HEK293T (cell line): ENCODE measurements at regions not wholly inside any gene's neighbourhood (a gene's known extent, or its start where the extent isn't known, plus 50 kb on each side); places are given as distances from the start of the nearest gene placed in this dataset.
"Not testable (repeated sequence)": the region's sequence is repeated elsewhere in the genome, so short reads cannot be mapped to it uniquely, and the experiment has no call there.

Experiments used
- CTCF ChIA-PET: fragments of 350-600 bp; formaldehyde crosslinking; extraction: SDS; loops from one replicate; lab custom pipeline; 2021; ENCODE audit warnings: antibody characterized with exemption, inconsistent platforms; lab: Yijun Ruan, JAX
- POLR2A ChIA-PET: fragments of 350-600 bp; formaldehyde crosslinking; extraction: SDS; loops from one replicate; lab custom pipeline; 2020; ENCODE audit warnings: antibody characterized with exemption, inconsistent platforms; lab: Yijun Ruan, JAX
- DNase-seq: peaks from one replicate; pipeline ENCODE4 v3.0.0; 2012; ENCODE audit warnings: mixed read lengths; ENCODE audit errors: extremely low spot score
- ARNT ChIP-seq: fragments of 450-650 bp; IDR thresholded peaks from 2 replicates; pipeline ENCODE4 v1.6.1; 2017; ENCODE audit warnings: mild to moderate bottlenecking
- BHLHE40 ChIP-seq: fragments of 450-650 bp; IDR thresholded peaks from 2 replicates; pipeline ENCODE4 v1.6.1; 2016; ENCODE audit warnings: mild to moderate bottlenecking, moderate library complexity, borderline replicate concordance
- CTBP1 ChIP-seq: fragments of 450-650 bp; IDR thresholded peaks from 2 replicates; pipeline ENCODE4 v1.6.1; 2016; ENCODE audit warnings: borderline replicate concordance
- ELF4 ChIP-seq: fragments of 450-650 bp; IDR thresholded peaks from 2 replicates; pipeline ENCODE4 v1.6.1; 2017; ENCODE audit warnings: antibody characterized with exemption
- FOXA1 ChIP-seq: fragments of 450-650 bp; IDR thresholded peaks from 2 replicates; pipeline ENCODE4 v1.6.1; 2016; ENCODE audit warnings: mild to moderate bottlenecking
- FOXK2 ChIP-seq: fragments of 450-650 bp; IDR thresholded peaks from 2 replicates; pipeline ENCODE4 v1.6.1; 2016; ENCODE audit warnings: mild to moderate bottlenecking
- FOXM1 ChIP-seq: fragments of 450-650 bp; IDR thresholded peaks from 2 replicates; pipeline ENCODE4 v1.6.1; 2017; ENCODE audit warnings: mild to moderate bottlenecking, borderline replicate concordance
- HDGF ChIP-seq: fragments of 450-650 bp; IDR thresholded peaks from 2 replicates; pipeline ENCODE4 v1.6.1; 2017; ENCODE audit warnings: antibody characterized with exemption, borderline replicate concordance
- L3MBTL2 ChIP-seq: fragments of 450-650 bp; conservative IDR thresholded peaks from 2 replicates; pipeline ENCODE4 v1.6.1; 2016; ENCODE audit warnings: mild to moderate bottlenecking
- LEF1 ChIP-seq: fragments of 450-650 bp; IDR thresholded peaks from 2 replicates; pipeline ENCODE4 v1.6.1; 2017; ENCODE audit warnings: mild to moderate bottlenecking, borderline replicate concordance
- NFRKB ChIP-seq: fragments of 450-650 bp; IDR thresholded peaks from 2 replicates; pipeline ENCODE4 v1.6.1; 2016; ENCODE audit warnings: mild to moderate bottlenecking, moderate library complexity
- SP1 ChIP-seq: fragments of 450-650 bp; IDR thresholded peaks from 2 replicates; pipeline ENCODE4 v1.6.1; 2017
- SUZ12 ChIP-seq: fragments of 450-650 bp; IDR thresholded peaks from 2 replicates; pipeline ENCODE4 v1.6.1; 2016; ENCODE audit warnings: mild to moderate bottlenecking
- TARDBP ChIP-seq: fragments of 450-650 bp; IDR thresholded peaks from 2 replicates; pipeline ENCODE4 v1.6.1; 2016
- ZNF384 ChIP-seq: fragments of 450-650 bp; IDR thresholded peaks from 2 replicates; pipeline ENCODE4 v1.6.1; 2016
- TF ChIP-seq, protein P1 (sequence below): fragments of 450-650 bp; IDR thresholded peaks from 2 replicates; pipeline ENCODE4 v1.6.1; 2016

DNA sequence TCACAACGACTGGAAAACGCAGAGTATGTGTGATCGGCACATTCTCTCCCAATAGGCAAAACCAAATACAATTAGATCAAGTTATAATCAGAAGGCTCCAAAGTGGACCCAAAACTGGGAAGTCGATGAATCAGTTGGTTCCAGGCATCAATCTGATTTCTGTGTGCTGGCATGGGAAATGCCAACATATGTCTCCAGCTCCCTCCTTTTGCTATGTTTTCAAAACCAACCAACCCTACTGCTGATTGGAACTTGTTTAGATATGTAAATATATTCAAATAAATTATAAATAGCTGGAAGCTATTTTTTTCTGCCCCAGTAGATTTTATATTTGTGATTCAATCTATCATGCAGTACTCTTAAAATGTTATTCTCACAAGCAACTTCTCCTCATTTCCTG, 284.2 kb downstream of the HS3ST3B1 start:
- no peak for TF ChIP-seq NFRKB
- no peak for TF ChIP-seq BHLHE40
- TF ChIP-seq TARDBP = no peak
- no peak for TF ChIP-seq L3MBTL2
- no peak for TF ChIP-seq ARNT
- no peak for TF ChIP-seq FOXA1
- DNase-seq = no peak
- CTCF ChIA-PET = no interaction called here
- POLR2A ChIA-PET = no interaction called here

DNA sequence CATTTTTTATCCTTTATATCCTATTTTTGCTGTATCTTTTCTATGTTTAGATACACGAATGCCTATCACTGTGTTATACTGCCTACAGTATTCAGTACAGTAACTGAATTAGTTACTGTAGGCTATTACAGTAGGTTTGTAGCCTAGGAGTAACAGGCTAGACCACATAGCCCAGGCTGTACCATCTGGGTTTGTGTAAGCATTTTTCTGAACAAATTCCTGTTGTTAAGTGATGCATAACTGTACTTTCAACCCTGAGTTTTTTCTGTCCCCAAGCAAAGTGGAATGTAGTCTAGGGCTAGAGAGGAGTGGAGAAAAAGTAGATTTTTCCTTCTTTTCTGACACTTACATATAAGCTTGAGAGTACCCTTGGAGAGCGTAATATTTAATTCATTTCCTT, 282.1 kb downstream of the HS3ST3B1 start:
- DNase-seq = no peak
- CTCF ChIA-PET = no interaction called here
- TF ChIP-seq CTBP1 = no peak
- no peak for TF ChIP-seq ZNF384
- TF ChIP-seq SP1 = no peak
- TF ChIP-seq FOXA1 = no peak
- TF ChIP-seq FOXM1 = no peak
- no peak for TF ChIP-seq LEF1
- no peak for TF ChIP-seq L3MBTL2
- no peak for TF ChIP-seq FOXK2
- TF ChIP-seq, protein P1, sequence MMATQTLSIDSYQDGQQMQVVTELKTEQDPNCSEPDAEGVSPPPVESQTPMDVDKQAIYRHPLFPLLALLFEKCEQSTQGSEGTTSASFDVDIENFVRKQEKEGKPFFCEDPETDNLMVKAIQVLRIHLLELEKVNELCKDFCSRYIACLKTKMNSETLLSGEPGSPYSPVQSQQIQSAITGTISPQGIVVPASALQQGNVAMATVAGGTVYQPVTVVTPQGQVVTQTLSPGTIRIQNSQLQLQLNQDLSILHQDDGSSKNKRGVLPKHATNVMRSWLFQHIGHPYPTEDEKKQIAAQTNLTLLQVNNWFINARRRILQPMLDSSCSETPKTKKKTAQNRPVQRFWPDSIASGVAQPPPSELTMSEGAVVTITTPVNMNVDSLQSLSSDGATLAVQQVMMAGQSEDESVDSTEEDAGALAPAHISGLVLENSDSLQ = no peak
- no peak for TF ChIP-seq SUZ12
- TF ChIP-seq ARNT = no peak
- TF ChIP-seq BHLHE40 = no peak
- TF ChIP-seq HDGF = no peak
- no peak for TF ChIP-seq TARDBP
- no peak for TF ChIP-seq ELF4
- TF ChIP-seq NFRKB = no peak
- POLR2A ChIA-PET = no interaction called here

DNA sequence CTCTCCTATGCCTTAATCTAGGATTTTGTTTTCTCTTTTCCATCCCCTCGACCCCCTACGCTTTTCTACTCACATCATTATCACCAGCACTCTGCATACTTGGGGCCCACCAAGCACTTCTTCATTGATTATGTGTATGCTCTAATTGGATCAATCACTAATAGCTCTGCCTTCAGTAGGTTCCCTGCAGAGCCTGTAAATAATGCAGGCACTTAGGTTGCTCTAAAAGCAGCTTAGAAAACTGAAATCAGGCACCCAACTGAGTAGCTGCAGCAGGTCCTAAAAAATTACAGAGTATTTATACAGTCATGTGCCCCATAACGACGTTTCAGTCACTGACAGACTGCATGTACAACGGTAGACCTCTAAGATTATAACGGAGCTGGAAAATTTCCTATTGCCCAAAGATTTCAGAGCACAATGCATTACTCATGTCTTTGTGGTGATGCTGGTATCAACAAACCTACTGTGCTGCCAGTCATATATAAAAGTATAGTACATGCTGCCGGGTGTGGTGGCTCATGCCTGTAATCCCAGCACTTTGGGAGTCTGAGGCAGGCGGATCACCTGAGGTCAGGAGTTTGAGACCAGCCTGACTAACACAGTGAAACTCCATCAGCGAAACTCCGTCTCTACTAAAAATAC, 280.4 kb downstream of the HS3ST3B1 start:
- no peak for DNase-seq
- CTCF ChIA-PET = no interaction called here
- POLR2A ChIA-PET = no interaction called here
- no peak for TF ChIP-seq CTBP1

DNA sequence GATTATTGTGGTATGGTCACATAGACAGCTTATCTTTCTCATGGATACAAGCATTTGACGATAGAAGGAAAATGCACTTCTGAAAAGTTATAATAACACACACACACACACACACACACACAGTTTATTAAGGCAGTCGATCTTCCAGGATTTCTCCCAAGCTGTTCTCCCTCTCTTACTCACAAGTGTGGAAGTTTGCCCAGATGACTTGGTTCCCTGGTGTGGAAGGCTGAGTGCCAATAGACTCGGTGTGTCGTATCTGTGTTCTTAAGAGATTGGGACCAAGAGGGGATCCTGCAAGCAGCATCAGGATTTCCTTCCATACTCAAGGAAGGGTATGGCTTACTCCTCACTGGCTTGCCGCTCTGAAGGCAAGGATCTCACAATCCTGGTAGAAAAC, 279.6 kb downstream of the HS3ST3B1 start:
- POLR2A ChIA-PET = interaction anchor here (0.7 kb wide), 1 partner anchor 254 kb away, joined by 3 read pairs; no protein-coding TSS in a partner anchor
- CTCF ChIA-PET = no interaction called here

DNA sequence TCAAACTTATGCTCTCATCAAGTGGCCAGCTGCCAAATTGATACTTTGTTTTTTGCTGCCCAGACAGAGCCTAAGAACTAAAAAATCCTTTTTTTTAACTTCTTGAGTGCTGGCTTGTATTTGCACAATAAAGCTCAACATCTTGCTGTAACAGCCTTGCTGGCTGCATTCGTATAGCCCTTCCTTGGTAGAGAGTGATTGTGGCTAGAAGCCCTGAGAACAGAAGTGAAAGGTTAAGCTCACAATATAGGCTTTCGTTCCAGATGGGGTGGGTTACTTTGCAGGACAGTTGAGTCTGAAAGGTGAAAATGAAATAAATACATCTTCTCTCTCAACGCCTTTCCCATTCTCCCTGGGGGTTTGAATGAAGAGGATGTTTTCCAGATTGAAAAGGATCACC, 278.8 kb downstream of the HS3ST3B1 start:
- POLR2A ChIA-PET = interaction anchor here (0.7 kb wide), 1 partner anchor 255 kb away, joined by 3 read pairs; no protein-coding TSS in a partner anchor
- DNase-seq = no peak
- no peak for TF ChIP-seq ZNF384
- no peak for TF ChIP-seq L3MBTL2
- TF ChIP-seq LEF1 = no peak
- no peak for TF ChIP-seq FOXK2
- TF ChIP-seq CTBP1 = no peak
- CTCF ChIA-PET = no interaction called here

More for the DNA sequence above, 279.6 kb downstream of the HS3ST3B1 start:
- DNase-seq = no peak
- TF ChIP-seq FOXA1 (no peak), L3MBTL2 (no peak), ARNT (no peak), BHLHE40 (no peak), ELF4 (no peak), FOXK2 (no peak), ZNF384 (no peak), CTBP1 (no peak), HDGF (no peak), SP1 (no peak), LEF1 (no peak), FOXM1 (no peak), TARDBP (no peak)
- TF ChIP-seq, protein P1 = no peak

DNA sequence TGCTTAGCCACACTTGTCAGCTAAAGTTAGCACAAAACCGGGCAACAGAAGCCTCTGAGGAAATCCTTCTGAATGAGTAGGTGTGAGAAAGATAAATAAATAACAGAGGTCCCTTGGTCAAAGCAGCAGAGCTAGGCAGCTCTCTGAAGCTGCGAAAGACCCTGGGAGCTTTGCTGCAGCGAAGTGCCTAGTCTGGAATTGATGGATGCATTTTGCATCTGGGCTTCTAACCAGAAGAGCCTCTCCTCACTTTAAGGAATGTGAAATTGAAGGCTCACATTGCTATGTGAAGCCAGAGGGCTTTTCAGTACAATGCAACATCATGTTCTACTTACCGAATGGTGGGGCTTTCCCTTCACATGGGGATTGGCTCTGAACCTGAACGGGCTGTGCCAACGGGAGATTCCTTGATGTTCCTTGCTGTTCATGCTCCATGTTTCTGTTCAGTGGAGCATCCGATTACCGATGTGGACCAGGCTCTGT, 274.6 kb downstream of the HS3ST3B1 start:
- ChIA-PET POLR2A (no interaction called here), CTCF (no interaction called here)
- TF ChIP-seq CTBP1 = no peak
- no peak for TF ChIP-seq L3MBTL2
- TF ChIP-seq ZNF384 = no peak
- no peak for TF ChIP-seq NFRKB
- no peak for TF ChIP-seq ARNT
- DNase-seq = no peak

DNA sequence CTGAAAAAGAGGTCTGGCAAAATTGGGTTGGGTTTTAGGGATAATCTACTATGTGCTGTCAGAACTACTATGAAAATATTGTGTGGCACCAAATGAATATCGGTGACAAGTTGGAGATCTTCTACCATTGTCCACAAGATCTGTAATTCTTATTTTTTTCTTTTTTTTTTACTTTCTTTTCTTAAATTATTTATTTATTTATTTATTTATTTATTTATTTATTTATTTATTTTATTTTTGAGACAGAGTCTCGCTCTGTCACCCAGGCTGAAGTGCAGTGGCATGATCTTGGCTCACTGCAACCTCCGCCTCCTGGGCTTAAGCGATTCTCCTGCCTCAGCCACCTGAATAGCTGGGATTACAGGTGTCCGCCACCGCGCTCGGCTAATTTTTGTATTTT, 259.4 kb downstream of the HS3ST3B1 start:
- DNase-seq, CTCF ChIA-PET, POLR2A ChIA-PET: not testable (repeated sequence)
